ENCODE measurements at regions not wholly inside any gene's neighbourhood (a gene's known extent, or its start where the extent isn't known, plus 50 kb on each side); places are given as distances from the start of the nearest gene placed in this dataset.
"Not testable (repeated sequence)": the region's sequence is repeated elsewhere in the genome, so short reads cannot be mapped to it uniquely, and the experiment has no call there.

- CTCF ChIA-PET, result no interaction called here
- Histone ChIP-seq H3K4me1 (ENCODE audit: control insufficient read depth, insufficient read depth, low read length) (no peaks in the 10 kb centered on the region), H3K9me3 (ENCODE audit: control insufficient read depth, insufficient read depth, low read depth, low read length) (no peaks in the 10 kb centered on the region), H3K27ac (ENCODE audit: extremely low read depth, low read depth, low read length) (no peak overlapping the region), H3K4me3 (ENCODE audit: low read depth, low read length) (no peak overlapping the region), H3K36me3 (ENCODE audit: control insufficient read depth in 2 of 2, insufficient read depth in 1 of 2, low read length in 2 of 2) (no peaks in the 10 kb centered on the region)
- TF ChIP-seq SETDB1 (IDR thresholded peaks at IDR 0.05; ENCODE audit: insufficient read length, low read length), result no peak
- TF ChIP-seq MZF1 (tag by site-specific recombination; IDR thresholded peaks at IDR 0.05; ENCODE audit: borderline replicate concordance), result no peak
- no peak for TF ChIP-seq HOXD13 (CRISPR knock-in tag; IDR thresholded peaks at IDR 0.05; ENCODE audit: borderline replicate concordance)
- TF ChIP-seq ZNF626 (tag by site-specific recombination; IDR thresholded peaks at IDR 0.05), result no peak
- no peak for TF ChIP-seq ZNF202 (tag by site-specific recombination; IDR thresholded peaks at IDR 0.05; ENCODE audit: borderline replicate concordance)
- TF ChIP-seq KLF17 (tag by site-specific recombination; IDR thresholded peaks at IDR 0.05), result no peak
- no peak for TF ChIP-seq ZNF302 (tag by site-specific recombination; IDR thresholded peaks at IDR 0.05; ENCODE audit: low read depth)
- no peak for TF ChIP-seq ZNF549 (tag by site-specific recombination; IDR thresholded peaks at IDR 0.05)
- TF ChIP-seq ZNF274 (IDR thresholded peaks at IDR 0.05; ENCODE audit: low read length), result no peak
- no peak for TF ChIP-seq ZNF274 (tag by site-specific recombination; IDR thresholded peaks at IDR 0.05; ENCODE audit: borderline replicate concordance)
- no peak for TF ChIP-seq ZEB2 (tag by site-specific recombination; IDR thresholded peaks at IDR 0.05)
- TF ChIP-seq ZNF585B (tag by site-specific recombination; IDR thresholded peaks at IDR 0.05), result no peak
- TF ChIP-seq ZBTB8A (tag by site-specific recombination; IDR thresholded peaks at IDR 0.05), result no peak
- no peak for TF ChIP-seq SALL2 (tag by site-specific recombination; IDR thresholded peaks at IDR 0.05; ENCODE audit: borderline replicate concordance)
- POLR2A ChIA-PET, result no interaction called here
Observed at GRCh38 chr15:29511663-29512062, 242.0 kb upstream of the NSMCE3 start.

GRCh38 chr15:29505535-29505934 is 235.9 kb upstream of the NSMCE3 start:
- CTCF ChIA-PET; H3K27ac ChIP-seq (ENCODE audit: extremely low read depth, low read depth, low read length); POLR2A ChIA-PET; H3K4me1 ChIP-seq (ENCODE audit: control insufficient read depth, insufficient read depth, low read length); H3K36me3 ChIP-seq (ENCODE audit: control insufficient read depth in 2 of 2, insufficient read depth in 1 of 2, low read length in 2 of 2); H3K9me3 ChIP-seq (ENCODE audit: control insufficient read depth, insufficient read depth, low read depth, low read length); H3K4me3 ChIP-seq (ENCODE audit: low read depth, low read length): not testable (repeated sequence)

- Histone ChIP-seq H3K4me1 (ENCODE audit: control insufficient read depth, insufficient read depth, low read length) (no peaks in the 10 kb centered on the region), H3K36me3 (ENCODE audit: control insufficient read depth in 2 of 2, insufficient read depth in 1 of 2, low read length in 2 of 2) (no peaks in the 10 kb centered on the region), H3K4me3 (ENCODE audit: low read depth, low read length) (no peak overlapping the region), H3K27ac (ENCODE audit: extremely low read depth, low read depth, low read length) (no peak overlapping the region), H3K9me3 (ENCODE audit: control insufficient read depth, insufficient read depth, low read depth, low read length) (no peaks in the 10 kb centered on the region)
- CTCF ChIA-PET, result no interaction called here
- POLR2A ChIA-PET, result no interaction called here
- TF ChIP-seq ZNF747 (tag by site-specific recombination; IDR thresholded peaks at IDR 0.05), result no peak
- no peak for TF ChIP-seq ZNF223 (tag by site-specific recombination; IDR thresholded peaks at IDR 0.05)
- TF ChIP-seq ZNF830 (tag by site-specific recombination; IDR thresholded peaks at IDR 0.05; ENCODE audit: low read depth), result no peak
- no peak for TF ChIP-seq ZNF214 (tag by site-specific recombination; IDR thresholded peaks at IDR 0.05; ENCODE audit: borderline replicate concordance)
- TF ChIP-seq ZIC2 (tag by site-specific recombination; IDR thresholded peaks at IDR 0.05), result no peak
- no peak for TF ChIP-seq MZF1 (tag by site-specific recombination; IDR thresholded peaks at IDR 0.05; ENCODE audit: borderline replicate concordance)
- no peak for TF ChIP-seq ZNF776 (tag by site-specific recombination; IDR thresholded peaks at IDR 0.05; ENCODE audit: borderline replicate concordance)
- TF ChIP-seq ZNF596 (tag by site-specific recombination; IDR thresholded peaks at IDR 0.05), result no peak
- no peak for TF ChIP-seq KLF9 (tag by site-specific recombination; IDR thresholded peaks at IDR 0.05; ENCODE audit: low read depth)
- no peak for TF ChIP-seq ZBTB26 (tag by site-specific recombination; optimal IDR thresholded peaks at IDR 0.05)
- TF ChIP-seq ZNF555 (tag by site-specific recombination; conservative IDR thresholded peaks at IDR 0.05), result no peak
- TF ChIP-seq PRDM6 (tag by site-specific recombination; IDR thresholded peaks at IDR 0.05), result no peak
Observed at GRCh38 chr15:29490747-29491471, 221.3 kb upstream of the NSMCE3 start.
